A549 (cell line): ENCODE measurements at regions not wholly inside any gene's neighbourhood (a gene's known extent, or its start where the extent isn't known, plus 50 kb on each side); places are given as distances from the start of the nearest gene placed in this dataset.

ENCODE experiments used
- CBX2 ChIP-seq: fragments of 200-600 bp; sonication (generic); IDR thresholded peaks from 2 replicates; pipeline ENCODE4 v1.6.1; 2016; ENCODE audit warnings: low read depth, mild to moderate bottlenecking, borderline replicate concordance
- CHD4 ChIP-seq: fragments of 200-600 bp; sonication (generic); IDR thresholded peaks from 2 replicates; pipeline ENCODE4 v1.6.1; 2016; ENCODE audit warnings: antibody characterized with exemption, mild to moderate bottlenecking, borderline replicate concordance
- CTCF ChIP-seq: fragments of >200 bp; sonication (Bioruptor Twin); formaldehyde crosslinking; IDR thresholded peaks from 3 replicates; pipeline ENCODE4 v1.5.1; 2016
- GATA3 ChIP-seq: IDR thresholded peaks from 2 replicates; pipeline ENCODE4 v1.6.1; 2012; ENCODE audit warnings: borderline replicate concordance
- MAX ChIP-seq: IDR thresholded peaks from 2 replicates; pipeline ENCODE4 v1.6.1; 2012
- POLR2A ChIP-seq: IDR thresholded peaks from 2 replicates; pipeline ENCODE4 v1.6.1; 2012; ENCODE audit warnings: mild to moderate bottlenecking, low read length
- RCOR1 ChIP-seq: fragments of 150-350 bp; IDR thresholded peaks from 2 replicates; pipeline ENCODE4 v1.6.1; 2014; ENCODE audit warnings: antibody characterized with exemption, low read length, low read depth
- REST ChIP-seq: fragments of 200-600 bp; sonication (generic); IDR thresholded peaks from 2 replicates; pipeline ENCODE4 v1.6.1; 2016; ENCODE audit warnings: antibody characterized with exemption, mild to moderate bottlenecking, moderate library complexity
- RFX5 ChIP-seq: fragments of 450-650 bp; IDR thresholded peaks from 2 replicates; pipeline ENCODE4 v1.7.1; 2014; ENCODE audit warnings: antibody characterized with exemption, mild to moderate bottlenecking, moderate library complexity
- RNF2 ChIP-seq: fragments of 200-600 bp; sonication (generic); IDR thresholded peaks from 2 replicates; pipeline ENCODE4 v1.6.1; 2016; ENCODE audit warnings: low read depth, mild to moderate bottlenecking, antibody characterized with exemption, moderate library complexity, borderline replicate concordance
- SREBF2 ChIP-seq: fragments of 450-650 bp; IDR thresholded peaks from 2 replicates; pipeline ENCODE4 v1.6.1; 2014; ENCODE audit warnings: mild to moderate bottlenecking, moderate library complexity
- USF2 ChIP-seq: fragments of 450-650 bp; IDR thresholded peaks from 2 replicates; pipeline ENCODE4 v1.6.1; 2014; ENCODE audit warnings: antibody characterized with exemption

- TF ChIP-seq REST: no peak
- TF ChIP-seq CTCF: no peak
- no peak for TF ChIP-seq MAX
- no peak for TF ChIP-seq RFX5
- no peak for TF ChIP-seq USF2
- no peak for TF ChIP-seq SREBF2
- TF ChIP-seq RNF2: no peak
- no peak for TF ChIP-seq CHD4
- TF ChIP-seq GATA3: no peak
- no peak for TF ChIP-seq RCOR1
- no peak for TF ChIP-seq CBX2
- no peak for TF ChIP-seq POLR2A
Observed at GRCh38 chr2:107738266-107738665, 88.4 kb upstream of the RGPD4 start.
